GM18861 (cell line): ENCODE measurements at regions not wholly inside any gene's neighbourhood (a gene's known extent, or its start where the extent isn't known, plus 50 kb on each side); places are given as distances from the start of the nearest gene placed in this dataset.

Experiments
- ATAC-seq: cut with Tn5 transposase; IDR thresholded peaks from one replicate; pipeline ENCODE4 v1.9.1; 2021; ENCODE audit not compliant: unreplicated experiment

DNA sequence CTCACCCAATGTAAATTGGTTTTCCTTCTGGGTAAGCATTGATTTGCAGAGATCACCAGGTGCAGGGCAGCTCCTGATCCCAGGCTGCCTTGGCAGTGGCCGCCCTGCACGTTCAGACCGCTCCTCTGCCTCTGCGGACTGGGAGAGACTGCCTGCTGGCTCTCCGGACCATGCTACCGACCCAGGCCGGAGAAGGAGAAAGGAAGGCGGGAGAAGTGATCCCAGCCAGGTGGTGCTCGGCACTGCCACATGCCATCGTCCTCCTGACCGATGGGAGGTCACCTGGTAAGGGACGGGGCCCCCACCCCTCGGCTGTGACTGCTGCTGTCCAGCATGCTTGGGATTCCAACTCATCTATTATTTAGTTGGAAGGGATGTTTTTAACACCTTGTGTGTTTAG lies 108.1 kb upstream of the POU3F3 start:
- no peak for ATAC-seq

DNA sequence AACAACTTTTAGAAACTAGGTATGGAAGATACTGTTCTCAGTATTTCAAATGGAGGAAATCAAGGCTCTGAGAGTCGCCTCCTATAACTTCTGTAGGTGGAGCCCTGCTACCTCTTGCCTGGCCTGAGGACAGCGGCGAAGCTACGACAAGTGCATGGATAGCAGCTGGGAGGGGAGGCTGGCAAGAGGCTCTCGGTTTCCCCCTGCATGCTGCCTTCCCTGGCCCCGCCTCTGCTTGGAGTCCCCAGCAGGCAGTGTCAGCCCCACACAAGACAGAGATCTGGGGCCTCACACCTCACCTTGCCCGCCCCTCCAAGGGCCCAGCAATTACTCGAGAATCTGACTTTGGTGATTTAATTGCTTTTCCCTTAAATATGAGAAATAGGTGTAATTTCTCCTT lies 107.6 kb upstream of the POU3F3 start:
- no peak for ATAC-seq

DNA sequence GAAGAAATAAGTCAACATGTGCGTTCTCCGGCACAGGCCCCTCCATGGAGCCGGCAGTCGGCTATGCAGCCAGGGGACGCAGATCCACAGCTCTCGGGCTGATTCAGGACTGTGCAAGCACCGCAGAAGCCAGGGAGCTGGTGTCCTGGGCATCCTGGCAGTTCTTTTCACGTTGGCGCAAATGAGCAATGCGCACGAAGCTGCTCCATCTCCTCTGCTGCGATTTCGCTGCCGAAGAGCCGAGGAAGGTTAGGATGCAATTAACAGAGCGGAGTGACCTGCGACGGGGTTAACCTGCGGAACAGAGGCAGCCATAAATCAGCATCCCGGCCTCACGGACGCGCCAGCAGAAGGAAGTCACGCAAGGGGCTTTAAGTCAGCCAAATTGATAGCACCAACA lies 107.1 kb upstream of the POU3F3 start:
- no peak for ATAC-seq

DNA sequence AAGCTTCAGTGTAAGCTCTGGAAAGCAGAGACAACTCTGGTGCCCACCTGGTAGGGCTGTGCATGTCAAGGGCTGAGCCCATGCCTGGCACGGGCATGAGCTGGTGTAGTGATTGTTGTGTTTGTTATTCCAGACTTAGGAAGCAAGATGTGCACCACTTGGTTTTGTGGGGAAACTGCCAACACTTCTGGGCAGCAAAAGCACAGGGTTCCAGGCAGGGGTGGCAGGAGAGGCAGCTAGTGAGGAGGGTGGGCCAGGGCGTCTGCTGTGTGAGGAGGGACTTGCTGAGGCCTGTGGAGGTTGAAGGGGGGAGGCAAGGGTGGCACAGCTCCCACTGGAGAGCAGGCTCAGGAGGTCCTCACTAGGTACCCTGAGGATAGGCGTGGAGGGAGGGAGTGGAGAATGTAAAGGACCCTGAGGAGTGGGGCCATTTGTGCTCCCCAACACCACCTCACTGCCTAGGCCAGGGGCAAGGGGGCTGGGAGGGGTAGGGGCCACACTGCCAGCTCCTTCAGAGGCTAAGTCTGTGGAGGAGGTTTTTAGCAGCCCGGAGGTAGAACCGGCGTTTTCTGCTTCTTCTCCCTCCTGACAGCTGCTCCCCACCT lies 104.0 kb upstream of the POU3F3 start:
- ATAC-seq: no peak

DNA sequence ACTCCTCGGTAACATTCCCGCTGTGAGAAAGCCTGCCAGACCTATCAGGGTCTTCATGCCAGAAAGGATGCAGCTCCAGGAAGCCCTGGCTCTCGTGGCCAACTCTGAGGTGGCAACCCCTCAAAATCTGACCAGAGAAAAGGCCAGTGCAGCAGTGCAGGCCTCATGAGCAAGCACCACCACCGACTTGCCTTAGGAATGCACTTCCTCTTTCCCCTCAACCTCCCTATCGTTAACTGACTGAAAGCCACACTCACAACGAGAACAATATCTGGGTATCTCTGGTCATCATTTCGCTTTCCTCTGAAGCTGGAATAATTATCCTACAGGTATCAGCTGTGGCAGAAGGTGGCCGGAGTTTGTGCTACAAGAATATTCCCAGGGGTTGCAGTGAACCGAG lies 101.4 kb upstream of the POU3F3 start:
- no peak for ATAC-seq

DNA sequence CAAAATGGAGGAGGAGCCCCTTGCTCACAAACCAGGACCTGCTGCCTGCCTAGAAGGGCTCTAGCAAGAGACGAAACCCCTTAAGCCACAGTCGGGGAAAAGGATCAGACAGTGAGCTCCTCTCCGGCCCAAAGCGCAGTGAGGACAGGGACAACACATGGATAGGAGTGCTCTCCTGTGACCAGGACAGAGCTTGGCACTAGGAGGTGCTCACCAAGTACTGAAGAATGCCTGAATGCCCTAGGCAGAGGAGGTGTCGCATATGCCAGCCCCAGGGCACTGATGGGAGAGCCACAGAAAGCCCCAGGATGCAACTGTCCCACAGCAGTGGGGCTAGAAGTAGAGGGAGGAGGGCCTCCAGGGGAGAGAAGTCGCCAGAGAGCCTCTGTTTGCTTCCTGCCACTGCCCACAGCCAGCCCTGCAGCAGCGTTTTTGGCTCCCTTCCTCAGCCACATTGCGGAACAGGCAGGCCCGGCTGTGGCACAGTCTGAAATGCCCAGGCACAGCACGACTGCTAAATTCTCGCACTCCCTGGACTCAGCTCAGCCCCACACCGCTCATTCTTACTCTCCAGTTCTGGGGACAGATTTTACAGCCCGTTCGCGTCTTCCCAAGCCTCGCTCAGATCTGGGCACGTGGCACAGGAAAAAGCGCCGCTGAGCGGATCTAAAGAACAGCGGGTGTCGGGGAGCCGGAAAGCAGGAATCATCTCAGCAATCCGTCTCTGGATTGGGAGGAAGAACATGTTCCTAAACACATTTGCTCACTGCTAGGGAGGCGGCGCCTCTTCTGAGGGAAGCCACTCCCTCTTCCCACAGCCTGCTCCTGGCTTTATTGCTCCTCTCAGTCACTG lies 98.7 kb upstream of the POU3F3 start:
- no peak for ATAC-seq

DNA sequence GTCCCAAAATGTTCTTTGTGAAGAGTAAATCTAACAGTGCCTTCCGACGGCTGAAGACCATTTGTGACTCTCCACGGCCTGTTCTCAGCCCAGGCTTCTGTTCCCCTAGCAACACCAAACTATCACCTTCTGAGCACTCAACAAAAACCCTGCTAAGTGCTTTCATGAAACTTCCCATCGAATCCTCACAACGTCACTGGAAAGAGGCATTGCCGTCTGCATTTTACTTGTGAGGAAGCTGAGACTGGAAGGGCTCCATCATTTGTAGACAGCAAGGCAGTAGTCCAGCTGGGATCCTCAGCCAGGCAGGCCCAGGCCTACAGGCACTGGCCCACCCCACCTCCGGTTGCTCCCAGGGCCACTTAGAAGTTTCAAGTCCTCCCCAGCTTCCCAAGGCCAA lies 97.8 kb upstream of the POU3F3 start:
- no peak for ATAC-seq

DNA sequence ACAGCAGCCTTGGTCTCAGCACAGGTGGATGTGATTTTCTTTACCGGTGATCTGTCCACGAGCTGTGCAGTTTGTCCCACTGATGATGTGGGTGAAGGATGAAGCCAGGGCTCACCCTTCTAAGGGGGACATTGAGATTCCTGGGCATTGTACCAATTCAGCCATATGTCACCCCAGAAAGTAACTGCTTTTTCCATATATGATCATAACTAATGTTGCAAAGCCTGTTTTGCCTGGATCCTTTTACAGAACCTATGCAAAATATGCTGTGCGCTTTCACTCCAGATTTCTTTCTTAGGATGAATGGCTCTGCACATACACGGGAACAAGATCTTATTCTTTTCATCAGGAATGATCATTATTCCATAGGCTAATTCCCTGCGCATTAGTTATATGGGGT lies 96.9 kb upstream of the POU3F3 start:
- no peak for ATAC-seq

DNA sequence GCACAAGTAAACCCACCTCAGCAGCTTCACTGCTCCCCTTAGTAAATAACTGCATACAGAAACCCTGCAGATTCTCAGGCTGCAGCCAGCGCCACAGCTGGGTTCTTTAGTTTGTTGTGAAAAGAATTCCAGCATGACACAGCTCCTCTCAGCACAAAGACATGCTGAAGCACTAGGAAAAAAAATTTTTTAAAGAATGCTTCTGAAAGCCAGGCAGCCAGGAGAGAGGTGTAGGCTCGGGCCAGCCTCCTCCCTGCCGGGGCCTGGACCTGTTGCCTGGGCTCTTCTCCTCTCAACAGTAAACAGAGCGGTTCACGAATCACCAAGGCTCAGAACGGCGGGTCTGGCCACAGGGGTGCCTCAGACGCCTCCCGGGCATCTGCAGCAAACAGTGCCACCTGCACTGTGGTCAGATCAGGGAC lies 95.7 kb upstream of the POU3F3 start:
- no peak for ATAC-seq

DNA sequence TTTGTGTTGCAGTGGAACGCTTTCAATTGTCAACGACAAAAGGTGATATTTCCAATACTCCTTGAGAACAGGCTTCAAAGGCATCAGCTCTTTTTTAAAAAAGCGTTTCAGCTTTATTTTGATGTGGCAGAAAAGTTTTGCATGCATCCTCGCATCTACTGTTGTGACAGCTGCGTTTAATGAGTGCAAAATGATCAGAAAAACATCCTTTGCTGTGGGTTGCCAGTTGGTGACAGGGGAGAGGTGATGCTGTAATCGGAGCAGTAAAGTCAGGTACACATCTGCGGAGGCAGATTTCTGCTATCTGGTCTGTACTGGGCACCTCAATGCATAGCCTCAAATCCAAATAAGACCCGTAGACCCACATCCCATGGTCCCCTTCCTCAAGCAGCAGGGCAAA lies 91.9 kb upstream of the POU3F3 start:
- ATAC-seq: no peak

DNA sequence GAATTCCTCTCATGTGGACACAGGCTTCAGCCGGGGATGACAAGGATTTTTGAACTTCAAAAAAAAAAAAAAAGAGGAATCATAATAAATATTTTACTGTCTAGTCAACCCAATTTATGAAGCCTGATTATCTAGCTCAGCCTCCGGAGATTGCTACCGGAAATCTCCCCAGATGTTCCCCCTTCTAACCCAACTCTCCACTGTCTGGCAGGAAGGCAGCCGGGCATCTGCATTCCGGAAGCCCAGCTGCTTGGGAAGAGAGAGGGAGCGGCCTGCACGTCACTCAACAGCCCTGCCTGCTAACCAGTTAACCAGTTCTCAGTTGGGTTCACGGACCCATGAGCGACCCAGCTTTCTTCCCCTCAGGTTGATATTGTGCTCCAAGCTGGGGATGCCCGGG lies 87.2 kb upstream of the POU3F3 start:
- ATAC-seq: no peak

DNA sequence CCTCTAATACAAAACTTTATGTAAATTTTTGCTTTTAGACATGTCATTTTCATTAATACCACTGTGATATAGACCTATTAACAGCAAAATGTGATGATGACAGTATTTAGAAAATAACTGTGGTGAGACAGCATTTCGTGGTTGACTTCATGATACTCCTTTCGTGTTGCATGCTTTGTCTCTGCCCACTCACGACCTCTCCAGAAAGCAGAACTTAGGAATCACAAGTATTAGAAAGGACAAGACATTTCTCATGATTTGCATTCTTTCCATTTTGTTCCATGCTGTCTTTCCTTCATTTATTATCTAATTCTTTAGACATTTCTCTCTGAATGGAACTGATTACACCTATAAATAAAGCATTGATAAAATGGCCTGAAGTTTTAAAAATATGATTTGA lies 85.2 kb upstream of the POU3F3 start:
- no peak for ATAC-seq

DNA sequence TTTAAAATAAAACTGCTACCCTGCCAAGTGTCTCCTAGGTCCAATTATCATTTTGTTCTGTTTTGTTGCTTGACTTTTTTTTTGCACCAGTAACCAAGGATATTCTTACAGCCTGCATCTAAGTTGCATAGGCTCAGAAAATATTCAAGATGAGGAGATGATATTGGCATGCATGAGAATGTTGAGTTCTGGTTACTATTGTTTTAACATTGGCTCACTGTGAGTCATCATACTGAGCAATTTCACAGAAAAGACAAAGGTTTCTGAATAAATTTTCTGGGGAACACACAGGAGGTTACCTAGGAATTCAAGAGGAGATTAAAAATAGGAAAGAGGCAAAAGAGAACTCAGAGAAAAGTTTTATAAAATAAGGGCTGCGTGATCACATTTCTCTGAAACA lies 84.8 kb upstream of the POU3F3 start:
- no peak for ATAC-seq

DNA sequence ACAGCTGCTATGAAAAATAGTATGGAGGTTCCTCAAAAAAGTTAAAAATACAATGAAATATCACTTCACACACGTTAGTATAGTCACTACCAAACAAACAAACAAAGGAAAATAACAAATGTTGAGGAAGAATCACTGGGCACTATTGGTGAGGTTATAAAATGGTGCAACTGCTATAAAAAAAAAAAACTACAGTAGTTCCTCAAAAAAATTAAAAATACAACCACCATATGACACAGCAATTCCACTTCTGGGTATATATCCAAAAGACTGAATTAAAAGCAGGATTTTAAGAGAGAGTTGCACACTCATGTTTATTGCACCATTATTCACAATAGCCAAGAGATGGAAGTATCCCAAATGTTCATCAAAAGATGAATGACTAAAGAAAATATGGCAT lies 80.9 kb upstream of the POU3F3 start:
- no peak for ATAC-seq

DNA sequence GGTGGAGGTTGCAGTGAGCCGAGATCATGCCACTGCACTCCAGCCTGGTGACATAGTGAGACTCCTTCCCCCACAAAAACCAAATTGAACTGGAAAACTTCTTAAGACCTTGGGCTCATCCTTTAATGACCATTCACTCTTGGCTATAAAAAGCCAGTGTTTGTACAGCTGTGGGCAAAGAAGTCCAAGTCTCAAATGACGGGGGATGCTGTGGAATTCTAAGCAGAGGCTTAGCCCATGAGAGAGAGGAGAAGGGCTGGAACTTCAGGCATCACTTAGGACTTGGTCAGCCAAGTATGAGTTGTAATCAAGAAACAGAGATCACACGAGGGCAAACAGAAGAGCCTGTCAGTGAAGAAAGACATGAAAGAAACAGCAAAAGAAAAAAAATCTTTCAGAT lies 79.3 kb upstream of the POU3F3 start:
- ATAC-seq: no peak

DNA sequence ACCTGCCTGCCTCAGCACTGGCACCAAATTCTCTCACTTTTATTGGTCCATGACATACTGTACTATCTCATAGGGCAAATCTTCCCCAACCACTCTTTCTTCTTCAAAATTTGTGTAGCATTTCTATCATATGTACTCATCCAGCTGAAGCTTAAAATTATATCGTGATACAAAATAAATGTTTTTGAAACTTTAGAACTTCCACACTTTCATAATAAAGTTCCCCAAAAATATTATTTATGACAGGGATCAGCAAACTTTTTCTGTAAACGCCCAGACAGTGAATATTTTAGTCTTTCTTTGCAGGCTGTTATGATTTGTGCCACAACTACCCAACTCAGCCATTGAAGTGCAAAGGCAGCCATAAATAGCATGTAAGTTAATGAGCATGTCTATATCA lies 76.2 kb upstream of the POU3F3 start:
- no peak for ATAC-seq

DNA sequence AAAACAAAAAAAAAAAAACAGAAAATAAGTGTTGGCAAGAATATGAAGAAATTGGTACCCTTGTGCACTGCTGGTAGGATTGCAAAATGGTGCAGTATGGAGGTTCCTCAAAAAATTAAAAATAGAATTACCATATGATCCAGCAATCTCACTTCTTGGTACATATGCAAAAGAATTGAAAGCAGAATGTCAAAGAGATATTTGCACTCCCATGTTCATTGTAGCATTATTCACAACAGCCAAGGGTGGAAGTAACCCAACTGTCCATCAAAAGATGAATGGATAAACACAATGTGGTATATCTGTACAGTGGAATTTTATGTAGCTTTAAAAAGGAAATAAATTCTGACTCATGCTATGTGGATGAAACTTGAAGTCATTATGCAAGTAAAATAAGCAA lies 72.8 kb upstream of the POU3F3 start:
- ATAC-seq: no peak

DNA sequence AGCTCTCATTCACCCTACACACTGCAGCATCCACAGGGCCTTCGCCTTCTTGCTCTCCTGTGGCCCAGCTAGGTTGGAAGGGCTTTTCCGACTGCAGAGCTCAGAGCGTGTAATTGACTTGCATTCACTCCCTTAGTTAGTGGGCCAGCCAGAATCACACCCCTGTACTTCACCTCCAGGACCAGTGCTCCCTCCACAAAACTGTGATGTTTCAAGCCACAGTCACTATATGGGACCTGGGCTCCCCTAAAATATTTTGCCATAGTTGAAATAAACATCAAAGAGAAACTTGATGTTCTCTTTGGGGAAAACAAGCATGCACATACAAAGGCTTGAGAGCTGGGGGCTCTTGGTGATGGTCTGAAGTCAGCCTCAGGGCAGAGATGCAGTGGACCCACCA lies 69.7 kb upstream of the POU3F3 start:
- no peak for ATAC-seq

DNA sequence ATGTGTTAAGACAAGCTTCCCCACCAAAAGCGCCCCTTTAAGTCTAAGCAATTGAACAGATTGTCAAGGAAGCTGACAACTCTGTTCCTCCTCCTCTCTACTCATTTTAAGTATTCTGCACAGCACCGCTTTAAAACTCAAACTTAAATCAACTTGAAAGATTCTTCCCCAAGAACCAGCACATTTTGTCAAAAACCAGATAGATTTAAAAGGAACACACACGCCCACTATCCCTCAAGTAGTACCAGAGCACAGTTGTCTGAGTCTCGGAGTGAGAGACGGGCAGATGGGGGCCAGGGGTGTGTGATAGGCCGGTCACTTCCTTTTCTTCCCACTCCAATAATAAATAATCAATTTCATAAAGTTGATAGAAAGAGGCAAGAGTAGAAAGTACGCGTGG lies 67.7 kb upstream of the POU3F3 start:
- ATAC-seq: no peak

DNA sequence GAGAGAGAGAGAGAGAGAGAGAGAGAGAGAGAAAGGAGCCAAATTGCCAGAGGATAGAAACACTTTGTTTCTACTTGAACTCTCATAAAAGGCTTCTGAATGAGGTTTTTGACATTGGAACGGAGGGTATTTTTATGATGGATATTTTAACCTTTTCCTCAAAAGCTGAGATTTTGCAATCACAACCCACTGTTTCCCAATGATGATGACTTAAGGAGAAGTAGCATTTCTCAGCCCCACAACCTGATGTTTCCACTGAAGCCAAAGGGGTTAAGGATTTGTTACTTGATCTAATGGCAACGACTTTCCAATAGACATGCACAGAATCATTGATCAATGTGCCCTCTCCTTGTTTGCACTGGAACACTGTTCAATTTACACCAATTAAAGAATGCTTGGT lies 67.1 kb upstream of the POU3F3 start:
- ATAC-seq: no peak

DNA sequence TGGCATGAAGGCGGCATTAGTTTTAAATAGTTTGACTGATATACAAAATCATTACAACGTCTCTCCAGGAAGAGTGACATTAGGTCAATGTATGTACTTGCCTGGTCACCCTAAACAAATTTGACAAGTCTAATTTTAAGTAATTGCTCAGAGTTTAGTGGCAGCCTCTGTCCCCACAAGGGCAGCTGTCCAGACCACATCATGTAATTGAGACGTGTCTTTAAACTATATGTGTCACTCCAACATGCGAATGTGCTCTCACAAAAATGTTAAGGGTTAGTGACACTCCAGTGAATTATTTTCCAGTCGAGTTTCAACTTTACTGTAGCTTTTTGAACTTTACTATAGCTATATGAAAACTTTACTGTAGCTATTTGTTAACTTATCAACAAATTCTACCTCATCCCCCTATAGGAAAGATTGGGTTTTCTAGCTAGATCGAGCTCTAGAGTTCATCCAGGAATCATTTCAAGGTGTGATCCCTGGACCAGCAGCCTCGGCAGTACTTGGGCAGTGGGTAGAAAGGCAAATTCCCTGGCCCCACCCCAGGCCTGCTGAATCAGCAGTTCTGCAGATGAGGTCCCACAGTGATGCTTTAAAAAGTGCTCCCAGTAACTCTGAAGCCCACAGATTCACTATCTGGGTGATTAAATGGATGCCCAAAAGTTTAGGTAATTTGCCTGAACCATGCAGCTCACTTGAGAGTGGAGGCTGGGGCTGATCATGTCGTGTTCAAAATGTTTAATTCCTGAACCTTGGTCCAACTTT lies 66.4 kb upstream of the POU3F3 start:
- no peak for ATAC-seq
